Posterior vena cava (tissue), 2 donors: ENCODE measurements at regions not wholly inside any gene's neighbourhood (a gene's known extent, or its start where the extent isn't known, plus 50 kb on each side); places are given as distances from the start of the nearest gene placed in this dataset.

ENCODE experiments used
- DNase-seq: peaks from one replicate; pipeline ENCODE4 v3.0.0-alpha.2; 2020; ENCODE audit warnings: low spot score
- intact Hi-C, 2 donors: fragments of 100-400 bp; cut with DNase I; formaldehyde crosslinking; loops; one replicate each; pipeline versions ENCODE4 v1.14.1 to v1.14.2; 2022 to 2023
- donor health status: DM: yes; HTN: yes; CAD: no.
- donor health status: DM: yes; HTN: yes; CAD: no.

DNA sequence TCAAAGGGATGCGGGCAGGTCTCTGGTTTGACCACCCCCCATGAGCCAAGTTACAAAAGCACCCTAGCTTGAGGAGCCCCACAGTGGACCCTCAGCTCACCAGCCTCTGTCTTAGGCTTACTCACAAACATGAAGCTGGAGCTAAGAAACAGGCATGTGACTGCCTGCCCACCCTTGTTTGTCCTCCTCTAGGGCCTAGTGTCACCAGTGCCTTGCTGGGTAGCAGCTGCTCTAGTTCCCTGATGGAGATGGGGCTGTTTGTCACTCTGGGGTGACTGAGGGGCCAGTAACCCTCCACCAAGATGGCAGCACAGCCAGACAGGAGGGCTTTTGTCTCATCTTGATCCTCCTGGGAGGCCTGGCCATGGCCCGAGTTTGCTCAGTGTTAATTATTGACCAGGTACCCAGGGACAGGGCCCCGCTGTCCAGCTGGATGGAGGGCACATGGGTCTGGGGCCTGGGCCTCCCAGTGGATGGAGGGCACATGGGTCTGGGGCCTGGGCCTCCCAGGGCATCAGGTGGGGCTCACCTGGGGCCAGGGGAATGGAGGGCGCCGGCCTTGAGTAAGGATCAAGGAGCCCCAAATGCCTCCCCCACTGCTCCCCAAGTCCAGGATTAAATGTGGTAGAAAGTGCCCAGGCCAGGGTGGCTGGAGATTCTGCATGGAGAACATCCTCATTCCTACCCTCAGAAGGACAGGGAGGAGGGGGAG, 185.9 kb upstream of the HAAO start:
- DNase-seq = peak; percentile 49
- intact Hi-C loops = loop anchor here (5.0 to 10.0 kb wide), 5 partner anchors 44 to 506 kb away; partner anchors contain the start of gene ZFP36L2 (in 1 of the 2)

DNA sequence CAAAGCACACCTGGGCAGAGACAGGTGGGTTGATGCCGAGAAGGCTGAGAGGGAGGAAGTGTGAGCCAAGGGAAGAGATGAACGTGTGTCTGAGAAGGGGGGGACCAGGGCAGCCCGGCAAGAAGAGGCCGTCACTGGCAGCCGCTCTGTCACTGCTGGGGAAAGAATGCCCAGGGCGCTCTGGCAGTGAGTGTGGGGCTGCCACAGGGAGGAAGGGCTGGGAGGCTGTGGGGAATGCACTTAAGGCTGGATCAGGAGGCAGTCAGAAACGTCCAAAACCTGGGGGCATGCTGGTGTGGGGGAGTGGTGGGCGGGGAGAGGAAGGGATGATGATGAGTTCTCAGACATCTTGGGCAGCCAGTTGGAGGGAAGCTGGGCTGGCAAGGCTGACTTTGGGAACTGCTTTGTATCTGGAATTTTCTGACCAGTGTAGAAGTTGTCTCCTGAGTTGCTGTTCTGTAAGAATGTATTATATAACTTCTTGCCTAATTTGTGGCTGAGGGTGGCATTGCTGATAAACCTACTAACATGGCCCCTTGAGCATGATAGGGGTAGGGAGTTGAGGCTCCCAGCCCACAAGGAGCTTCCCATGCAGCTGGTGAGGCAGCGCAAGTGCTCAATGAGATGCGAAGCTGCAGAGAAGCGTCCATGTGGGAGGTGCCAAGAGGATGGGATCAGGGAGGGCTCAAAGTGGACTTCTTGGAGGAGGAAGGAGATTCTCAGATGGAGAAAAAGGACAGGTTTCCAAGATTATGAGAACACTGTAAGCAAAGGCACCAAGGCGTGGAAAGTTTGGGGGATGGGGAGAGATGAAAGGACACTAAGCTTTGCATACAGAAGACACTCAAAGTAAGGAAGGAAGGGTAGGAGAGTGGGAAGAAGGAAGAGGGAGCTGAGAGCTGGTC, 185.1 kb upstream of the HAAO start:
- peak; percentile 80 for DNase-seq

DNA sequence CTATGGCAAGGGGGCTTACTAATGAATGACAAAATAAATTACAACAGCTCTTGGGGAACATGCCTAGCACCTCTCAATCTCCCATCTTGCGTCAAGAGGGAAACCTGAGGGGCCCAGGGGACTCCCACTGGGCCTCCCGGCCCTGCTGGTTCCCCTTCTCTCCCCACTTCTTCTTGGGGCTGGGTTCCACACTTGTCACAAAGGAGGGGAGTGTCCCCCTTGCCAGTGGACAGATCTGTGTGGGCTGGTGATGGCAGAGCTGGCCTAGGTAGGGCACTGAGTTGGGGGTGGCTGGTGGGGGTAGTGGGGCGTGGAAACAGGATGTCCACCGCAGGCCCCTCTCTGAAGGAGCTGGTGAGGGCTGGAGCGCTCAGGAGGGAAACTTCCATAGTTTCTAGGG, 184.0 kb upstream of the HAAO start:
- DNase-seq = peak; percentile 58
- intact Hi-C loops = loop anchor here (5.0 to 10.0 kb wide), 5 partner anchors 46 to 508 kb away; partner anchors contain the start of gene ZFP36L2 (in 1 of the 2)

More for the DNA sequence above, 185.1 kb upstream of the HAAO start:
- intact Hi-C loops = loop anchor here (5.0 to 10.0 kb wide), 5 partner anchors 45 to 507 kb away; partner anchors contain the start of gene ZFP36L2 (in 1 of the 2)

DNA sequence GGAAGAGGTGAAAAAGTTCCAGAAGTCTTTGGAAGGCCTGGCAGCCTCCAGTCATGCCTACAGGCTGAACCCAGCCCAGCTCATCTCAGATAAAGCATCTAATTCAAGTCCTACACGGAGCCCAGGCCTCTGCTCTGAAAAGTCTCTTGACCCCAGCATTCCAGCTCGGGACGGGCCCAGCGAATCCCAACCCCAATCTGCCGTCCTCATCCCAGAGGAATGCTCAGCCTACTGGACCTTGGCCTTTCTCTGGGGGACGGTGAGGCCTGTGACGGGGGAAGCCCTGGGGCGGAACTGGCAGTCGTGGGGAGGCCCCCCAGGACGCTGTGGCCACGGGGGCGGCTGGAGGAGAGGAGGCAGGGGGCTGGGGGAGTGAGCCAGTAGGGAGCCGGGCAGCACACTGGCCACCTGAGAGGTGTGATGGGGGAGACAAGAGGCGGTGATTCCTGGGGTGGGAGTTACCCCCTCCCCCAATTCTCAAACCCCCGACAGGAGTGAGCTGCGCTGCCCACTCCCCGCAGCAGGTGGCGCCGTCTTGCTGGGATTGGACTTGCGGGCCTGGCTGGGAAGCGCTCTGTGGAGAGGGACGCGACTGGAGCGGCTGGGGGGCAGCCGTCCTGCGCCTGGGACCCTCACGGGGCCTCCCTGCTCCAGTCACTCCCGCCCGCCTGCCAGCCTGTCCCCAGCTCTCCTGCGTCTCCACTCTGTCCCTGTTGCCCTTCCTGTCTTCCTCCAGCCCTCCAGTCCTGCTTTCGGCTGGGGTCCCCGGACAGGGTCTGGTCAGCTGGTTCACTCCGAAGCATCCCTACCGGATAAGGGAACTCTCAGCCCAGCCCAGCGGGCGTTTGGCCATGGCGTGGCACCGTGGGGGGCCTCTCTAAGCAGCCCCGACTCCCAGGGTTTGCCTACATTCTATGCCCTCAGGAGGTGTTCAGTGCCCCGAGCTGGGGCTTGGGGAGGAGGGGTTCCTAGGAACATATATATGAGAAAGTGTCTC, 182.6 kb upstream of the HAAO start:
- DNase-seq = peak; percentile 90
- intact Hi-C loops = loop anchor here (5.0 to 10.0 kb wide), 6 partner anchors 47 to 510 kb away; partner anchors contain the start of gene ZFP36L2 (in 2 of the 2)

DNA sequence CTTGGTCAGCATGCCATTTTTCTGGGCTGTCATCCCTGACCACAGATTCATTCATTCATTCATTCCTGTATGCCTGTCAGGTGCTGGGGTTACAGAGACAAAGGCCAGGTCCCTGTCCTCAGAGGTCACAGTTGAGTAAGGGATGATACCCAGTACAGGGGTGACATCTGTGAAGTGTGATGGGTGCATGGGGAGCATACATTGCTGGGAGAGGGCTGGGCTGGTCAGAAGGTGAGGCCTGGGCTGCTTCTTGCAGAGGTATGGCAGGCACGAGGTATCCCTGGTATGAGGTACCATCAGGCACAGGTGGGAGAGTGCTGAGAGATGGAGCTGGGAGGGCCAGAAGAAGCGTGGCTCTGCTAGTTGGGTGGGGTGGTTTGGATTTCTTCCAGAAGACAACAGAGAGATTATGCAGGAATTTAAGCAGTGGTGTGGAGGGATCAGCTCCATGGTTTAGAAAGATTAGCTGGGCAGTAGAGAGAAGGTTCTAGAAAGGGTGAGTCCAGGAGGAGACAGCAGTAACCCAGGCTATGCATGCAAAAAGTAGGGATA, 181.9 kb upstream of the HAAO start:
- intact Hi-C loops = loop anchor here (5.0 to 10.0 kb wide), 5 partner anchors 131 to 511 kb away; partner anchors contain the start of gene ZFP36L2 (in 2 of the 2)
- DNase-seq = peak; percentile 30

DNA sequence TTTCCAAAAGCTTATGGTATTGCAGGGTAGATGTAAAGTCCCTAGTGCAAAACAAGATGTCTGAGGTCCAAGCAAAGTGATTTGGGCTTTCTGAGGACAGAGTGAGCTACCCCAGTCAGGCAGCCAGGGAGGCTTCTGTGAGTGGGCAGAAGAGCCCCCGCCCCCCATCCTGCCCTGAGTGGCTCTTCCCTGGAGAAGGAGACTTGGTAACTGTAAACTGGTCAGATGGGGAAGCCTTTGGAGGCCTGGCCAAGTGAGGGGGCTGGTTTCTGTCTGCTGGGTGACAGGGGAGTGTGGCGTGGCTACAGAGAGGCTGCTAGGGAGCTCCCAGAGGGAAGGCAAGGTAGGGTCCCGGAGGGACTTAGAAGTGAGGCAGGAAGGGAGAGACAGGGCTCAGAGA, 181.3 kb upstream of the HAAO start:
- DNase-seq = peak; percentile 51
- intact Hi-C loops = loop anchor here (5.0 to 10.0 kb wide), 5 partner anchors 131 to 511 kb away; partner anchors contain the start of gene ZFP36L2 (in 2 of the 2)

DNA sequence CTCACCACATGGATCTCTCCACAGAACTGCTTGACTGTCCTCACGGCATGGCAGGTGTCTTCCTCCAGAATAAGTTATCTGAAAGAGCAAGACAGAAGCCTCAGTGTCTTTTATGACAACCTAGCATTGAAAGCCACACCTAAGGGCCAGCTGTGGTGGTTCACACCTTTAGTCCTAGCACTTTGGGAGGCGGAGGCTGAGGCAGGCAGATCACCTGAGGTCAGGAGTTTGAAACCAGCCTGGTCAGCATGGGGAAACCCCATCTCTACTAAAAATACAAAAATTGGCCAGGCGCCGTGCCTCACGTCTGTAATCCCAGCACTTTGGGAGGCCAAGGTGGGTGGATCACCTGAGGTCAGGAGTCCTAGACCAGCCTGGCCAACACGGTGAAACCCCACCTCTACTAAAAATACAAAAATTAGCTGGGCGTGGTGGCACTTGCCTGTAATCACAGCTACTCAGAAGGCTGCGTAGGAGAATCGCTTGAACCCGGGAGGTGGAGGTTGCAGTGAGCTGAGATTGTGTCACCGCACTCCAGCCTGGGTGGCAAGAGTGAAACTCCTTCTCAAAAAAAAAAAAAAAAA, 180.6 kb upstream of the HAAO start:
- DNase-seq = peak; percentile 55
- intact Hi-C loops = loop anchor here (5.0 to 10.0 kb wide), 5 partner anchors 132 to 512 kb away; partner anchors contain the start of gene ZFP36L2 (in 2 of the 2)

DNA sequence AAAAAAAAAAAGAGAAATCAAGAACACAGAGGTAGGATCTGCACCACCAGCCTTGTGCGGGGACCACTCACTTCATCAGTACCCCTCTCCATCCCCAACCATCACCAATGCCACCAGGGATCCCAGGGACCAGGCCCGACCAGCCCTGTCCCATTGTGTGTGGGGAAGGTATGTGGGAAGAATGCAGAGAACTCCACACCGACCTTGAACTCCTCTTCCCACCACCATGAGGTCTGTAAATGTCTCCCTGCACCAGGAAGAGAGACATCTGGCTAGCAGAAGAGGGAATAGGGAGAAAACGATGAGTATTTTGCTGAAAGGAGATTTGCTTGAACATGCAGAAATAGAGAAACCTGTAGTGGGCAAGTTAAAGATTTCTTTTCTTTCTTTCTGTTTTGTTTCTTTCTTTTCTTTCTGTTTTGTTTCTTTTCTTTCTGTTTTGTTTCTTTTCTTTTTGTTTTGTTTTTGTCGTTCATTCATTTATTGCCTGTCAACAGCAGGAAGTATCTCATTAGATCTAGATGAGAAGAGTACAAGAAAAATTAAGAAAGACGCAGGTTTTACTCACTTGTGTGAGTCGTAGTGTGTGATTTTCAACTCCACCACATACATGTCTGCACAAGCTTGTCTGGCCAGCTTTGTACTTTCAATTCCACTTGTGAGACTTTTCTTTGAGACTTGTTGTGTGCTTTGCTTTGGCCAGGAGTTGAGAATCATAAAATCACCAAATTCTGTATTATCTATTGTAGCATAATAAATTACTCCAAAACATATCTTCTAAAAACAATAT, 179.8 kb upstream of the HAAO start:
- DNase-seq = peak; percentile 36
- intact Hi-C loops = loop anchor here (5.0 to 10.0 kb wide), 5 partner anchors 133 to 513 kb away; partner anchors contain the start of gene ZFP36L2 (in 2 of the 2)

DNA sequence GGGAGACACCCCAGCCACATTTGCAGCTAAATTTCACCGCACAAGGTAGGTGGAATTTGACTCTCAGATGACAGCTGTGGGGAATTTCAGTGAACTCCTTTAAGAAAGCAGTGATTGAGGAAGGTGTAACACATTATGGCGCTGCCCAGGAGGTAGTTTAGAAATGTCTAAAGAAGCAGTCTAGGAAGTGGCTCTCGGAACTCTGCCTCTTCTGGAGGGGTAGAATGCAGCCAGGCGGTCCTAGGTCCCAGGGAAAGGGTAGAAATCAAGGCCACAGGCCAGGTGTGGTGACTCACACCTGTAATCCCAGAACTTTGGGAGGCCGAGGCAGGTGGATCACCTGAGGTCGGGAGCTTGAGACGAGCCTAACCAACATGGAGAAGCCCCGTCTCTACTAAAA, 179.0 kb upstream of the HAAO start:
- intact Hi-C loops = loop anchor here (5.0 to 10.0 kb wide), 5 partner anchors 133 to 513 kb away; partner anchors contain the start of gene ZFP36L2 (in 2 of the 2)
- DNase-seq = no peak

DNA sequence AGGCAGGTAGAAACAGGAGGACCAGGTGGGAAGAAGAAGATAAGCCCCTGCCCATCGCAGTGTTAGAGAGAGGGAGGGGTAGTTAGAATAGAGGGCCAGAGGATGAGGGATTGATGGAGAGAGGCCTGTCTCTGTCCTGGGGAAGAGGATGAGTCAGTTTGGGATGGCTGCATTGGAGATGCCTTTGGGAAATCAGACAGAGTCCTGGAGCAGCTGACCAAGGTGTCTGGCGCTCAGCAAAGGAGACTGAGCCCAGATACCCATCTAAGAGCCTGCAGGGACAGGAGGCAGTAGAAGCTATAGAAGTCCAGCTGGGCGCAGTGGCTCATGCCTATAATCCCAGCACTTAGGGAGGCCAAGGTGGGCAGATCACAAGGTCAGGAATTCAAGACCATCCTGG, 177.8 kb upstream of the HAAO start:
- DNase-seq = peak; percentile 30
- intact Hi-C loops = loop anchor here (5.0 to 10.0 kb wide), 5 partner anchors 135 to 515 kb away; partner anchors contain the start of gene ZFP36L2 (in 2 of the 2)

DNA sequence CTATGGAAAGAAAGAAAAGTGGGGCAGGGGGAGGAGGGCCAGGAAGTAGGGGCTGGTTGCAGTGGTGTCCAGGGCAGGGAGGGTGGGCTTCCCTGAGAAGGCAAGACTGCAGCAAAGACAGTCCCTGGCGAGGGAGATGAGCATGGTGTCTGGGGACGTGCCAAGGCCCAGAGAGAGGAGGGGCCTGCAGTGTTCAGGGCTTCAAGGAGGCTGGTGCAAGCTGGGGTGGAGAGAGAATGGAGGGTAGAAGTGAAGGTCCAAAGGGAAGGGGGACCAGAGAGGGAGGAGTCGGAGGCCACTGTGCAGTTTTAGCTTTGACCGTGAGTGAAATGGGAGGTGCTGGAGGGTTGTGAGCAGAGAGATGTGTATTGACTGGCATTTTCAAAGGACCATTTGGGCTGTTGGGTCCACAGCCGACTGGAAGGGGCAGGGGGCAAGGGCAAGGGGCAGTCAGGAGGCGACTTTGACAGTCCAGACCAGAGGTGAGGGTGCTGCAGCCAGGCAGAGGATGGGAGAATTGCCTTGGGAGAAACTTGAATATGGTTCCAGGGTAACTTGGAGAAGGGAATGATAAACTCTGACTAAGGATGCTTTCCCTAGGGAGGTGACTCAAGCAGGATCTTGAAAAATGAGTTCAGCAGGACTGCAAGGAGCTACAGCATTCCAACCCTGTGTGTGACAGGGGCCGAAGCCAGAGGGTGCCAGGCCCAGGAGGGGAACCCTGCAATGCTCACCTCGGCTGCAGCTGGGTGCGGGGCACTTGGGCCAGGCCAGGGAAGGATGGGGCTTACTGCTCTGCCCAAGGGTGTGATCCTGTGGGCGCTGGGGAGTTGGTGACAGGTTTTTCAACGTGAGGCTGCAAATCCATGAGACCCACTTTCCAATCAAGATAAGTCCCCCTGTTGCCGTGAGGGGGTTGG, 177.1 kb upstream of the HAAO start:
- peak; percentile 82 for DNase-seq
- intact Hi-C loops = loop anchor here (5.0 to 10.0 kb wide), 5 partner anchors 135 to 515 kb away; partner anchors contain the start of gene ZFP36L2 (in 2 of the 2)

DNA sequence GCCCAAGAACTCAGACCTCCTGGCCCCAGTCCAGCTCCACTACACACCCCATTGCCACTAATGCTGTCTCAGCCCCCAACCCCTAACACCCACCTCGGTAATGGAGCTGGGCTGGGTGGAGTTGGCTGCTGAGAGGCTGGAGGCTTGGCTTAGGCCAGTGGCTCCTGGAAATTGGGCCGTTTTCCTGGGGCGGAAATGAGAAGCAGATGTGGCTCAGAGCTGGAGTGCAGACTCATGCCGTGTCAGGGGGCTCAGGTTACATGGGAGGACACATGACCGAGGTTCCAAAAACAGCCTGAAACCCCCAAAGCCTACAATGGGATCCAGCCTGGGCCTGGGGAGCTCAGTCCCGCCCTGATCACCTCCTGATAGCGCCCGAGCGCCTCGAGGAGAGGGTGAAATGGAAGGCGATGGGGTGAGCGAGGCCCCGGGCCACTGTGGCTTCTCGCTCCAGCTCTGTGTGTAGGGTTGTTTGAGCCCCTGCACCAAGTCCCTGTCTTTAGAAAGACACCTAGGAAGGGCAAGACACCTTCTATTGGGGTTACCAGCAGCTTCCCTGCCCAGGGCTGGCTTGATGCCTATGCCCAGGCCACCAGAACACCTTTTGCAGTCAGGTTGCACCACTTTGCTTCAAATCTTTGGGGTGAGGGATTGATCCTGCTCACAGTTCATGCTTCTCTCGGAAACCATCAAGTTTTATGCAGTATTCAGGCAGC, 175.7 kb upstream of the HAAO start:
- intact Hi-C loops = no loop called here
- peak; percentile 92 for DNase-seq

DNA sequence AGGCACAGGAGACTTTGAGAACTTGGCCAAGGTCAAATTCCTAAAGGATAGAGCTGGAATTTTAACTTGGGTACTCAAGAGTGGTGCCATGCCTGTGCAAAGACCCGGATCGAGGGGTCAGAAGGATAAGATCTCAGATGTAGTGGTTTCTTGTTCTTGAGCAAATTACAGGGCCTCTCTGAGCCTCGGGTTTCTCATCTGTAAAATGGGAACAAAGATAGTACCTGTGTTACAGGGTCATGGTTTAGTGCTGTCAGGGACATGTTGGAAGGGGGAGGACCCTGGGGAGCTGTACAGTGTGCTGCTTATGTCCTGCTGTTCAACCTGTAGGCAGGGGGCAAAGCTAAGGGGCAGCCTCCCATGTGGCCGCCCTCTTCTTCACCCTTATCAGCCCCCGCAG, 173.5 kb upstream of the HAAO start:
- no peak for DNase-seq

DNA sequence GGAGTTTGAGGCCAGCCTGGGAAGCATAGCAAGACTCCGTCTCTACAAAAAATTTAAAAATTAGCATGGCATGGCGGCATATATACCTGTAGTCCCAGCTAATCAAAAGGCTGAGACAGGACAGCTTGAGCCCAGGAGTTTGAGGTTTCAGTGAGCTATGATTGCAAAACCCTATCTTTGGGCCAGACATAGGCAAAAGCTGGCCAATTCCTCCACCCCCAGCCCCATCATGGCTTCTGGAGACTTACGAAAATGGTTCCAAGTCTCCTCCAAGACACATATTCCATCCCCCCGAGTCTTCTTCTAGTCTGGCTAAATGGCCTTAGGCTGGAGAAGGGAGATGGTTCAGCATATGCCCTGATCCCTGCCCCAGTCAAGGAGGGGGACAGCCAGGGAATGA, 172.8 kb upstream of the HAAO start:
- no peak for DNase-seq
- intact Hi-C loops = no loop called here

More for the DNA sequence above, 173.5 kb upstream of the HAAO start:
- intact Hi-C loops = no loop called here

DNA sequence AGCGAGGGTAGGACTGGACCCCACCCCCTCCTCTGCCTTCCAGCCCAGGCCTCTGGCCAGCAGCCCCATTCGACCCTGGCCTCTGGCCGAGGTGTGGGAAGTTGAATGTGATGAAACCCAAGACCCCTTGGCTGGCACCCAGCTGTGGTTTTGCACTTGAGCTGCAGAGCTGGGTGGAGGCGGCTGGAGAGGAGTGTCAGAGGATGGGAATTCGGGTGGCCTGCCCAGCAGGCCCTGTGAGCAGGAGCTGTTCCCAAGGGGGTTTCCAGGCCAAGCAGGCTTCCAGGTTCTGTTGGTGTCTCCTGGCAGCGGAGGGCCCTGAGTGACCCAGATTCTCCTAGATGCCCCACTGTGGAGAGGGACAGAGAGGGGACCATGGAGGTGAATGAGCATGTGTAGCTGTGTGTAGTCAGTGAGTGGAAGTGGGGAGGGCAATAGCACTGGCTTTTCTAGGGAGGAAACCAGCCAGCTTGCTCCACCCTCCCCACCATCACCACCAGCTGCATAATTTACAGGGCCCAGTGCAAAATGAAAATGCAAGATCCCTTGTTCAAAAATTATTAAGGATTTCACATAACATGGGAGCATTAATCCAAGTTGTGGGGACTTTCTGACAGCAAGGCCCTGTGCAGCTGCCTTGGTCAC, 172.2 kb upstream of the HAAO start:
- intact Hi-C loops = no loop called here
- peak; percentile 96 for DNase-seq
